ENCODE measurements at regions not wholly inside any gene's neighbourhood (a gene's known extent, or its start where the extent isn't known, plus 50 kb on each side); places are given as distances from the start of the nearest gene placed in this dataset.
"Not testable (repeated sequence)": the region's sequence is repeated elsewhere in the genome, so short reads cannot be mapped to it uniquely, and the experiment has no call there.

GRCh38 chr5:163874912-163875311, 369.5 kb downstream of the MAT2B start:
- intact Hi-C loops (cut with micrococcal nuclease): not testable (repeated sequence)

GRCh38 chr5:163877865-163878264, 372.4 kb downstream of the MAT2B start:
- intact Hi-C loops (cut with micrococcal nuclease): no loop called here

GRCh38 chr5:163878490-163878889, 373.1 kb downstream of the MAT2B start:
- intact Hi-C loops (cut with micrococcal nuclease): no loop called here

- intact Hi-C loops (cut with micrococcal nuclease): no loop called here
These were observed 374.9 kb downstream of the MAT2B start for GRCh38 chr5:163880302-163880701.

GRCh38 chr5:163885117-163885516, 379.7 kb downstream of the MAT2B start:
- intact Hi-C loops (cut with micrococcal nuclease): no loop called here

GRCh38 chr5:163887854-163888253, 382.4 kb downstream of the MAT2B start:
- intact Hi-C loops (cut with micrococcal nuclease): no loop called here

GRCh38 chr5:163888366-163888765, 382.9 kb downstream of the MAT2B start:
- intact Hi-C loops (cut with micrococcal nuclease): no loop called here

GRCh38 chr5:163889369-163889768, 383.9 kb downstream of the MAT2B start:
- intact Hi-C loops (cut with micrococcal nuclease): no loop called here

GRCh38 chr5:163890261-163890660, 384.8 kb downstream of the MAT2B start:
- intact Hi-C loops (cut with micrococcal nuclease): no loop called here

GRCh38 chr5:163893281-163893680, 387.9 kb downstream of the MAT2B start:
- intact Hi-C loops (cut with micrococcal nuclease): no loop called here

- intact Hi-C loops (cut with micrococcal nuclease): no loop called here
These were observed 389.2 kb downstream of the MAT2B start for GRCh38 chr5:163894645-163895044.

- intact Hi-C loops (cut with micrococcal nuclease): no loop called here
These were observed 393.5 kb downstream of the MAT2B start for GRCh38 chr5:163898873-163899272.

GRCh38 chr5:163907783-163908182, 402.4 kb downstream of the MAT2B start:
- intact Hi-C loops (cut with micrococcal nuclease): not testable (repeated sequence)

GRCh38 chr5:163908253-163908652, 402.8 kb downstream of the MAT2B start:
- intact Hi-C loops (cut with micrococcal nuclease): no loop called here

GRCh38 chr5:163910226-163910625, 404.8 kb downstream of the MAT2B start:
- intact Hi-C loops (cut with micrococcal nuclease): no loop called here

GRCh38 chr5:163912046-163912445, 406.6 kb downstream of the MAT2B start:
- intact Hi-C loops (cut with micrococcal nuclease): no loop called here

- intact Hi-C loops (cut with micrococcal nuclease): no loop called here
These were observed 408.1 kb downstream of the MAT2B start for GRCh38 chr5:163913548-163913947.

- intact Hi-C loops (cut with micrococcal nuclease): no loop called here
These were observed 409.5 kb downstream of the MAT2B start for GRCh38 chr5:163914910-163915309.

GRCh38 chr5:163915481-163915961, 410.1 kb downstream of the MAT2B start:
- intact Hi-C loops (cut with micrococcal nuclease): no loop called here

- intact Hi-C loops (cut with micrococcal nuclease): no loop called here
These were observed 411.0 kb downstream of the MAT2B start for GRCh38 chr5:163916376-163916775.

- intact Hi-C loops (cut with micrococcal nuclease): no loop called here
These were observed 411.4 kb downstream of the MAT2B start for GRCh38 chr5:163916861-163917260.

GRCh38 chr5:163917747-163918146, 412.3 kb downstream of the MAT2B start:
- intact Hi-C loops (cut with micrococcal nuclease): no loop called here

GRCh38 chr5:163934990-163935389, 429.6 kb downstream of the MAT2B start:
- intact Hi-C loops (cut with micrococcal nuclease): not testable (repeated sequence)

GRCh38 chr5:163938595-163938994, 433.2 kb downstream of the MAT2B start:
- intact Hi-C loops (cut with micrococcal nuclease): no loop called here

Measured in T-helper 1 cell treated with Interleukin-12 subunit alpha and Interleukin-12 subunit beta and Interleukin-4 antibody, amounts not matched to agents 30 ng/mL and 1 ng/mL, for 36 hours (primary cell).